NOMO-1 treated with DMSO at 0.1 percent for 48 hours (cell line): ENCODE measurements at regions not wholly inside any gene's neighbourhood (a gene's known extent, or its start where the extent isn't known, plus 50 kb on each side); places are given as distances from the start of the nearest gene placed in this dataset.

Experiments used
- DNase-seq: peaks from one replicate; lab custom pipeline; 2025; ENCODE audit not compliant: unreplicated experiment; lab: John Stamatoyannopoulos, UW

- no peak for DNase-seq
Measured at GRCh38 chr6:163943607-163944385, 529.3 kb downstream of the QKI start.

GRCh38 chr6:163942790-163943189 is 528.3 kb downstream of the QKI start:
- DNase-seq, result no peak

GRCh38 chr6:163941624-163941976 is 527.1 kb downstream of the QKI start:
- DNase-seq, result no peak

- DNase-seq, result no peak
Measured at GRCh38 chr6:163940705-163941623, 526.4 kb downstream of the QKI start.

- DNase-seq, result no peak
Measured at GRCh38 chr6:163937071-163937470, 522.6 kb downstream of the QKI start.

GRCh38 chr6:163935158-163935762 is 520.7 kb downstream of the QKI start:
- DNase-seq, result no peak

GRCh38 chr6:163930012-163930411 is 515.5 kb downstream of the QKI start:
- no peak for DNase-seq

- DNase-seq, result no peak
Measured at GRCh38 chr6:163929538-163929937, 515.0 kb downstream of the QKI start.

- DNase-seq, result no peak
Measured at GRCh38 chr6:163926642-163927041, 512.1 kb downstream of the QKI start.

- DNase-seq, result no peak
Measured at GRCh38 chr6:163925839-163926238, 511.3 kb downstream of the QKI start.

GRCh38 chr6:163923658-163924411 is 509.3 kb downstream of the QKI start:
- no peak for DNase-seq

- DNase-seq, result no peak
Measured at GRCh38 chr6:163922562-163922961, 508.0 kb downstream of the QKI start.

GRCh38 chr6:163919652-163920051 is 505.1 kb downstream of the QKI start:
- DNase-seq, result no peak

- no peak for DNase-seq
Measured at GRCh38 chr6:163916315-163917081, 502.0 kb downstream of the QKI start.

GRCh38 chr6:163915131-163915530 is 500.6 kb downstream of the QKI start:
- no peak for DNase-seq

- no peak for DNase-seq
Measured at GRCh38 chr6:163913045-163913444, 498.5 kb downstream of the QKI start.

GRCh38 chr6:163906006-163906710 is 491.6 kb downstream of the QKI start:
- no peak for DNase-seq

- DNase-seq, result no peak
Measured at GRCh38 chr6:163904186-163904585, 489.7 kb downstream of the QKI start.

GRCh38 chr6:163903541-163903940 is 489.0 kb downstream of the QKI start:
- DNase-seq, result no peak

- no peak for DNase-seq
Measured at GRCh38 chr6:163902993-163903392, 488.5 kb downstream of the QKI start.
